GM12891 (cell line): ENCODE measurements at regions not wholly inside any gene's neighbourhood (a gene's known extent, or its start where the extent isn't known, plus 50 kb on each side); places are given as distances from the start of the nearest gene placed in this dataset.

ENCODE experiments used
- DNase-seq: peaks from one replicate; pipeline ENCODE4 v3.0.0; 2011; ENCODE audit warnings: low spot score; ENCODE audit not compliant: insufficient read length
- FAIRE-seq: peaks from 2 replicates; lab custom pipeline; 2011; peaks lifted over from hg19 to GRCh38; lab: Jason Lieb, UNC
- PAX5 ChIP-seq: IDR thresholded peaks from 2 replicates; pipeline ENCODE4 v1.6.1; 2011; ENCODE audit warnings: low read length, moderate library complexity, mild to moderate bottlenecking; ENCODE audit not compliant: insufficient read depth, severe bottlenecking
- POLR2A ChIP-seq: IDR thresholded peaks from 2 replicates; pipeline ENCODE4 v1.6.1; 2011; ENCODE audit warnings: low read depth, low read length, control low read depth
- POLR2AphosphoS5 ChIP-seq: IDR thresholded peaks from 2 replicates; pipeline ENCODE4 v1.6.1; 2011; ENCODE audit warnings: low read depth, low read length, control low read depth
- POU2F2 ChIP-seq: IDR thresholded peaks from 2 replicates; pipeline ENCODE4 v1.6.1; 2011; ENCODE audit warnings: low read depth, mild to moderate bottlenecking, control low read depth, low read length, moderate library complexity
- SPI1 ChIP-seq: IDR thresholded peaks from 2 replicates; pipeline ENCODE4 v1.6.1; 2011; ENCODE audit warnings: low read depth, low read length, control low read depth
- TAF1 ChIP-seq: IDR thresholded peaks from 2 replicates; pipeline ENCODE4 v1.6.1; 2011; ENCODE audit warnings: low read depth, low read length, control low read depth

GRCh38 chr7:31190906-31191305 is 138.8 kb downstream of the ADCYAP1R1 start:
- FAIRE-seq: no peak
- TF ChIP-seq POU2F2: no peak
- TF ChIP-seq PAX5: no peak
- TF ChIP-seq POLR2AphosphoS5: no peak
- no peak for TF ChIP-seq POLR2A
- TF ChIP-seq SPI1: no peak
- TF ChIP-seq TAF1: no peak
- no peak for DNase-seq

- FAIRE-seq (no peak), DNase-seq (no peak)
- TF ChIP-seq POLR2A (no peak), POLR2AphosphoS5 (no peak), PAX5 (no peak), TAF1 (no peak), POU2F2 (no peak), SPI1 (no peak)
Observed at GRCh38 chr7:31186202-31186601, 134.1 kb downstream of the ADCYAP1R1 start.

- DNase-seq (no peak), FAIRE-seq (no peak)
- TF ChIP-seq POU2F2 (no peak), POLR2A (no peak), TAF1 (no peak), SPI1 (no peak), PAX5 (no peak), POLR2AphosphoS5 (no peak)
Observed at GRCh38 chr7:31175672-31176071, 123.6 kb downstream of the ADCYAP1R1 start.

GRCh38 chr7:31171984-31172383 is 119.9 kb downstream of the ADCYAP1R1 start:
- FAIRE-seq (no peak), DNase-seq (no peak)
- no peak for TF ChIP-seq PAX5
- TF ChIP-seq POU2F2: no peak

- no peak for FAIRE-seq
- TF ChIP-seq POU2F2 (no peak), PAX5 (no peak), POLR2AphosphoS5 (no peak), SPI1 (no peak), POLR2A (no peak), TAF1 (no peak)
- DNase-seq: no peak
Observed at GRCh38 chr7:31171216-31171785, 119.2 kb downstream of the ADCYAP1R1 start.
